ENCODE measurements at regions not wholly inside any gene's neighbourhood (a gene's known extent, or its start where the extent isn't known, plus 50 kb on each side); places are given as distances from the start of the nearest gene placed in this dataset.
"Not testable (repeated sequence)": the region's sequence is repeated elsewhere in the genome, so short reads cannot be mapped to it uniquely, and the experiment has no call there.

- DNase-seq, result no peak
Measured at GRCh38 chr13:112174476-112175110, 107.6 kb downstream of the SOX1 start.

GRCh38 chr13:112175162-112176075 is 108.5 kb downstream of the SOX1 start:
- DNase-seq, result no peak

GRCh38 chr13:112176141-112177119 is 109.5 kb downstream of the SOX1 start:
- DNase-seq, result not testable (repeated sequence)

- DNase-seq, result no peak
Measured at GRCh38 chr13:112177450-112178288, 110.7 kb downstream of the SOX1 start.

GRCh38 chr13:112178769-112179168 is 111.8 kb downstream of the SOX1 start:
- DNase-seq, result no peak

- no peak for DNase-seq
Measured at GRCh38 chr13:112179421-112179820, 112.5 kb downstream of the SOX1 start.

GRCh38 chr13:112179995-112180394 is 113.0 kb downstream of the SOX1 start:
- DNase-seq, result no peak

GRCh38 chr13:112181336-112182067 is 114.6 kb downstream of the SOX1 start:
- DNase-seq, result no peak

GRCh38 chr13:112182251-112182650 is 115.3 kb downstream of the SOX1 start:
- DNase-seq, result no peak

- DNase-seq, result no peak
Measured at GRCh38 chr13:112182846-112183531, 116.0 kb downstream of the SOX1 start.

GRCh38 chr13:112183532-112184090 is 116.7 kb downstream of the SOX1 start:
- DNase-seq, result no peak

- no peak for DNase-seq
Measured at GRCh38 chr13:112184261-112184660, 117.3 kb downstream of the SOX1 start.

GRCh38 chr13:112184851-112185371 is 118.0 kb downstream of the SOX1 start:
- no peak for DNase-seq

- no peak for DNase-seq
Measured at GRCh38 chr13:112185466-112185865, 118.5 kb downstream of the SOX1 start.

- DNase-seq, result no peak
Measured at GRCh38 chr13:112186091-112186490, 119.1 kb downstream of the SOX1 start.

GRCh38 chr13:112187527-112188297 is 120.8 kb downstream of the SOX1 start:
- DNase-seq, result no peak

GRCh38 chr13:112188298-112188610 is 121.3 kb downstream of the SOX1 start:
- no peak for DNase-seq

GRCh38 chr13:112193463-112194166 is 126.7 kb downstream of the SOX1 start:
- DNase-seq, result no peak

- DNase-seq, result no peak
Measured at GRCh38 chr13:112194167-112194530, 127.2 kb downstream of the SOX1 start.
